Nephron (organoid): ENCODE measurements at regions not wholly inside any gene's neighbourhood (a gene's known extent, or its start where the extent isn't known, plus 50 kb on each side); places are given as distances from the start of the nearest gene placed in this dataset.

ENCODE experiments used
- H3K27ac Mint-ChIP-seq, 3 experiments: 2 replicates each; pipeline ENCODE4 v1.8.0; 2020; ENCODE audit warnings: mixed read lengths in 3 of 3, mild to moderate bottlenecking in 2 of 3, moderate library complexity in 1 of 3
- H3K27me3 Mint-ChIP-seq: 2 replicates; pipeline ENCODE4 v1.8.0; 2021; ENCODE audit warnings: low read depth, mild to moderate bottlenecking, moderate library complexity, mixed read lengths
- H3K36me3 Mint-ChIP-seq: 2 replicates; pipeline ENCODE4 v1.8.0; 2020; ENCODE audit warnings: low read depth, mixed read lengths
- H3K4me1 Mint-ChIP-seq: 2 replicates; pipeline ENCODE4 v1.8.0; 2020; ENCODE audit warnings: mixed read lengths
- H3K4me3 Mint-ChIP-seq, 3 experiments: 2 replicates each; pipeline ENCODE4 v1.8.0; 2020; ENCODE audit warnings: mild to moderate bottlenecking in 3 of 3, mixed read lengths in 3 of 3, moderate library complexity in 2 of 3
- H3K9me3 Mint-ChIP-seq: 2 replicates; pipeline ENCODE4 v1.8.0; 2020; ENCODE audit warnings: mixed read lengths
- TF ChIP-seq, protein P1 (sequence below), 3 experiments: fragments of 200-600 bp; sonication (generic); IDR thresholded peaks; one replicate each; pipeline ENCODE4 v1.5.0; 2021; ENCODE audit warnings: antibody characterized with exemption in 3 of 3; ENCODE audit not compliant: unreplicated experiment in 3 of 3

DNA sequence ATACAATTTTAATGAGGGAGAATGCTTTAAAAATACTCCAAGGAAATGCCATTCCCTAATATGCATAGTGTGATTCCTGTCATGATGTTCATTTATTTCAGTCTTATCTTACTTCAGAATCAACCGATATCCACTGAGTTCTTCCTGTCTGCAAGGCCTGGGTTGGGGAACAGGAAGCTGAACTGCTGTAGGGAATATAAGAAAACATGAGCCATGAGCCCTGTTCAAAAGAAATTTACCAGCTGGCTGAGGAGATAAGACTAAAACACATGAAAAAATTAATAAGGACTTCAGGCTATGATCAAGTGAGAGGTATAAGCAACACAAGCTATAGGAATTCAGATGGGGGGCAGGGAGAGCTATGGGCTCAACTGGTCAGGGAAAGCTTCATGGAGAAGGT is 184.7 kb downstream of the PLPP4 start:
- Mint-ChIP-seq H3K27ac (peak overlapping the region in 1 of 3 experiments; percentile 12), H3K27me3 (peaks cover 8% of the 10 kb centered on the region), H3K4me1 (peaks cover 4% of the 10 kb centered on the region), H3K9me3 (no peaks in the 10 kb centered on the region), H3K4me3 (no peak overlapping the region), H3K36me3 (no peaks in the 10 kb centered on the region)
- TF ChIP-seq, protein P1, sequence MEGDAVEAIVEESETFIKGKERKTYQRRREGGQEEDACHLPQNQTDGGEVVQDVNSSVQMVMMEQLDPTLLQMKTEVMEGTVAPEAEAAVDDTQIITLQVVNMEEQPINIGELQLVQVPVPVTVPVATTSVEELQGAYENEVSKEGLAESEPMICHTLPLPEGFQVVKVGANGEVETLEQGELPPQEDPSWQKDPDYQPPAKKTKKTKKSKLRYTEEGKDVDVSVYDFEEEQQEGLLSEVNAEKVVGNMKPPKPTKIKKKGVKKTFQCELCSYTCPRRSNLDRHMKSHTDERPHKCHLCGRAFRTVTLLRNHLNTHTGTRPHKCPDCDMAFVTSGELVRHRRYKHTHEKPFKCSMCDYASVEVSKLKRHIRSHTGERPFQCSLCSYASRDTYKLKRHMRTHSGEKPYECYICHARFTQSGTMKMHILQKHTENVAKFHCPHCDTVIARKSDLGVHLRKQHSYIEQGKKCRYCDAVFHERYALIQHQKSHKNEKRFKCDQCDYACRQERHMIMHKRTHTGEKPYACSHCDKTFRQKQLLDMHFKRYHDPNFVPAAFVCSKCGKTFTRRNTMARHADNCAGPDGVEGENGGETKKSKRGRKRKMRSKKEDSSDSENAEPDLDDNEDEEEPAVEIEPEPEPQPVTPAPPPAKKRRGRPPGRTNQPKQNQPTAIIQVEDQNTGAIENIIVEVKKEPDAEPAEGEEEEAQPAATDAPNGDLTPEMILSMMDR (IDR thresholded peaks at IDR 0.05; ENCODE audit: unreplicated experiment in 3 of 3): no peak

DNA sequence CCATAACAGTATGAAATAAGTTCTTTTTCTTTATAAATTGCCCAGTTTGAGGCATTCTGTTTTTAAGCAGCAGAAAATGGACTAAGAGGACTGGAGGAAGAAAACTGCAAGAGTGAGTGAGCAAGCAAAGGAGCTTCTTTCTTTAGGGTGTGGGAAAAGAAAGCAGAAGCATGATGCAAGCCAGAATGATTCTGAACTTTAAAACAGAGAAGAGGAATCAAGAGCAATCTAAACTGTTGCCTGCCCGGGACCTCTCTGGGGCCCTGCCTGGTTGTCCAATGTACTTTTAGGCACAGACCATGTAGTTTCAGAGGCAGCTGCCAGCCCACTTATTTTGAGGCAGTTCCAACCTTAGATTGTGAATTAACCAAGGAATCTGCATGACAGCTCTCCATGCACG is 186.3 kb downstream of the PLPP4 start:
- H3K4me3 Mint-ChIP-seq: no peak overlapping the region

DNA sequence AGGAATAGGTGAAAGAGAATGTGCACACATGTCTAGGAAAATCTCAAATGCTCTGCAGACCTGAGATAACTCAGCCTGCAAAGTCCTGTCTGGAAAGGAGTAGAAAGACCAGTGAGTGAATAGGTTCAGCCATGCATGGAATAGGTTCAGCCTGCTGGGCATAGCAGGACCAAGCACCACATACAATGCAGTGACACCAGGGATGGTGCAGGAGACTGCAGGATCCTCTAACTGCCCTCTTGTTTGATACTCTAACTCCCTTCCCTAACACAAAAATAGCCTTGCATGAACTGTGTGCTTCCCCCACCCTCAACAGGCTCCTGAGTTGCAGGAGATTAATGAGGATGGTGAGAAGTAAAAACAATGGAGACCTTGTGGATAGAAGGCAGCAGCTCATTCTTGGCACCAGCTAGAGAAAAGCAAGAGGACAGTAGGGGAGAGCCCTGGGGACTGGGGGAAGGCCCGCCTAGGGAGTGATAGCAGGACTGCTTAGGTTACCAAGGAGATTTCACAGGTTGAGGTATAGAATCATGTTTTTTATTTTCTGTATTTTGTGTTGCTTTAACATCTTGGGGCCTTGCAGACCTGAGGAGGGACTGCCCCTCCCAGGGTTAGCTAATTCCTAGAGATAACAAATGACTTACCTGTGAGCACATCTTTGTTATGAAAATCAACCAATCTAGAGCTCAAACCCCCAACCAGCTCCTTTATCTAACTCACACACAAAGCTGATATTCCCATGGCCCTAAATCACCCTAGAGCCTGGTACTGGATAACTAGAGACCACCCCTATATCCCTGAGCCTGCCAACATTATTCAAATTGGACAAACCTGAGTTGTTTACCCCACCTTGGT is 187.8 kb downstream of the PLPP4 start:
- TF ChIP-seq, protein P1 (IDR thresholded peaks at IDR 0.05; ENCODE audit: unreplicated experiment in 3 of 3): no peak
- H3K4me3 Mint-ChIP-seq: no peak overlapping the region
- peaks cover 8% of the 10 kb centered on the region for H3K27me3 Mint-ChIP-seq
- no peak overlapping the region for H3K27ac Mint-ChIP-seq
- peaks cover 4% of the 10 kb centered on the region for H3K4me1 Mint-ChIP-seq
- H3K36me3 Mint-ChIP-seq: no peaks in the 10 kb centered on the region
- H3K9me3 Mint-ChIP-seq: no peaks in the 10 kb centered on the region

More for the DNA sequence above, 186.3 kb downstream of the PLPP4 start:
- Mint-ChIP-seq H3K36me3 (no peaks in the 10 kb centered on the region), H3K4me1 (peaks cover 4% of the 10 kb centered on the region), H3K27me3 (peaks cover 8% of the 10 kb centered on the region), H3K27ac (no peak overlapping the region), H3K9me3 (no peaks in the 10 kb centered on the region)
- TF ChIP-seq, protein P1 (IDR thresholded peaks at IDR 0.05; ENCODE audit: unreplicated experiment in 3 of 3): no peak

DNA sequence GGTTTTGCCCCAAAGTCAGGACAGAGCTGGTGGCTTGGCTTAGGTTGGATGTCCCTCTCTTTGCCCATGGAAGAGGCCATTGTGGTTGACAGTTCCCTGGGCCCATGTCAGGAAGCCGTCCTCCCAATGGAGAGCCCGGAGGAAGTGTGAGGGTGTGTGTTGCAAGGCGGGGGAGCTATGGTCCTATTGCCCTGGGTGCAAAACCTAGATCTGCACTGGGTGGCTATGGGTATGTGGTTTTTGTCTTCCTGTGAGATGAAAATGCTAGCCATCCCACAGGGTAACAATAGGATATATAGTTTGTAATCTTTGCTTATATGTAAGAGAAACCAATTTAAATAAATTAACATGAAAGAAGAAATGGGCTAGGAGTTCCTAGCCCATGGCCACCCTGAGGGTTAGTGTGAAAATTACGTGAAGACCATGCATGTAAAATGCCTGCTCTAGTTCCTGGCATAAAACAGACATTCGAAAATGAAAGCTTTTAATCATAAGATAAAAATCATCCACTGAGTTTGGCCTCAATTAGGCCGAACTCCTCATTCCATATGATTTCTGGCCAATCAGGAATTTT is 189.2 kb downstream of the PLPP4 start:
- peaks cover 8% of the 10 kb centered on the region for H3K27me3 Mint-ChIP-seq
- H3K9me3 Mint-ChIP-seq: no peaks in the 10 kb centered on the region
- no peak overlapping the region for H3K27ac Mint-ChIP-seq
- peaks cover 4% of the 10 kb centered on the region for H3K4me1 Mint-ChIP-seq
- no peak overlapping the region for H3K4me3 Mint-ChIP-seq
- TF ChIP-seq, protein P1 (IDR thresholded peaks at IDR 0.05; ENCODE audit: unreplicated experiment in 3 of 3): no peak
- H3K36me3 Mint-ChIP-seq: no peaks in the 10 kb centered on the region

DNA sequence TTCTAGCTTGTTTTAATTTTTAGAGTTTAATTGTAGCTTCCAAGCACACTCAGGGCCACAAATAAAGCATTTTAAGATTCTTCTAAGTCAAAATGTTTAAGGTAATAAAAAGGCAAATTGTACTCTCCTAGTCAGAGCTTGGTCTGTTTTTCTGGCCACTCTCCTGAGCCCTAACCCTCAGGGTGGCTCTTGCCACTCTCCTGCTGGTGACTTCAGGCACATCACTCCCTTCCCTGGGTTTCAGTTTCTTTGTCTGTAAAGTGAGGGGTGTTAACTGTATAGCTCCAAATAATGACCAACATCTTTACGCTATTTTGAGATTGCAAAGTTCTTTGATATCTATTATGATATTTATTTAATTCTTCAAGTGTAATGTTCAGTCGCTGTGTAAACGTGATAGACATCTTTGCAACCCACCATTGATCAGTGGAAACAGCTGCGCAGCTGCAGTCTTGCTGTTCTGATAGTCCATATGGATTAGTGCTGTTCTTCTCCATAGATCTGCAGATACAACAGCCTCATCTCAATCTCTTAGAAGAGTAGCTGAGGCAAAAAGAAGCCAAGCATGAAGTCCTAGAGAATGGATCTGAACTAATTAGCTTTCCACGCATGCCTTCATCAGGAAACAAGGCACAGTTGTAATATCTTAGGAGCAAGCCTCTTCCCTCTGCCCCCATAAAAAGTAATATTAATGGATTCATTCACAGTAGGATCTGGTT is 189.9 kb downstream of the PLPP4 start:
- H3K4me3 Mint-ChIP-seq: no peak overlapping the region
- TF ChIP-seq, protein P1 (IDR thresholded peaks at IDR 0.05; ENCODE audit: unreplicated experiment in 3 of 3): peak in 1 of 3 experiments; percentile 11
- peaks cover 1% of the 10 kb centered on the region for H3K4me1 Mint-ChIP-seq
- no peaks in the 10 kb centered on the region for H3K36me3 Mint-ChIP-seq
- H3K27me3 Mint-ChIP-seq: peaks cover 8% of the 10 kb centered on the region
- H3K27ac Mint-ChIP-seq: no peak overlapping the region
- no peaks in the 10 kb centered on the region for H3K9me3 Mint-ChIP-seq
